ENCODE measurements at regions not wholly inside any gene's neighbourhood (a gene's known extent, or its start where the extent isn't known, plus 50 kb on each side); places are given as distances from the start of the nearest gene placed in this dataset.
A peak's percentile ranks its signal among the peaks of the same experiment; 100 is the strongest.

DNA sequence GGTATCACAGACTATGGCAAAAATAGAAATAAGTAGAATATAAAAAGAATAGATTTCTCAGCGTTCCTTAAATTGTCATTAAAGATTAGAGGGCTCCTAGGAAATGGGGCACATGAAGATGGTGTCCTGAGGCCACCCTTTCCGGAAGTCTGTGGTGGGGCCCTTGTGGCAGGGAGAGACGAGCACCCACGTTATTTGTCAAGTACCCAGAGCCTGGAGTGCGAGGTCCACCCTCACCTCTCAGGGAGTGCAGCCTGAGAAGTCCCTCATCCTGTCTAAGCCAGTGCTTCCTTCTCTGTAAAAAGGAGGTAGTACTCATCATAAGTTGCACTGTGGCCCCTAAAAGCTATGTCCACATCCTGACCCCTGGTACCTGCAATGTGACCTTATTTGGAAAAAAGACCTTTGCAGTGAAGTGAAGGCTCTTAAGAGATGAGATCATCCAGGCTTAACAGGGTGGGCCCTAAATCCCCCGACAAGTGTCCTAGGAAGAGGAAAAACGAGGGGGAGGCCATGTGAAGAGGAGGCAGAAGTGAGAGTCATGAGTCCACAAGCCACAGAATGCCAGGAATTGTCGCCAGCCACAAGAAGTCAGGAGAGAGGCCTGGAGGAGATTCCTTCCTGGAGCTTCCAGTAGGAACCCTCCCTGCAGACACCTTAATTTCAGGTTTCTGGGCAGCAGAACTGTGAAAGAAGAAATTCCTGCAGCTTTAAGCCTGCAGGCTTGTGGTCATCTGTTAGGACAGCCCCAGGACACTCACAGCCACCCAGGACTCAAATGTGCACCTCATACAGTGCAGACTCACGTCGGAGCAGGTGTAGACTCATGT, 76.8 kb upstream of the CCND1 start:
- Histone ChIP-seq H3K27ac (ENCODE audit: insufficient read depth, low read length) (no peak overlapping the region), H2BK20ac (ENCODE audit: low read depth, low read length) (no peak overlapping the region), H2AK5ac (ENCODE audit: low read depth, low read length) (no peak overlapping the region), H3K4ac (ENCODE audit: low read depth, low read length) (no peak overlapping the region), H2BK120ac (ENCODE audit: low read depth, low read length) (no peak overlapping the region), H3K56ac (ENCODE audit: extremely low read depth, insufficient read depth, low read length) (no peak overlapping the region), H4K5ac (ENCODE audit: low read depth, low read length) (no peak overlapping the region), H3K9me3 (ENCODE audit: control insufficient read depth, insufficient read depth, low read length) (peaks cover 2% of the 10 kb centered on the region; the same call in 1 of the 2 replicates), H3K4me2 (ENCODE audit: low read depth, low read length) (no peak overlapping the region), H2BK5ac (ENCODE audit: low read depth, low read length, poor library complexity, severe bottlenecking) (no peak overlapping the region), H2AFZ (replicated peaks; ENCODE audit: low read length, poor library complexity) (no peak overlapping the region), H4K91ac (ENCODE audit: insufficient read depth, low read depth, low read length) (no peak overlapping the region), H3K36me3 (ENCODE audit: control insufficient read depth, insufficient read depth, low read length) (no peaks in the 10 kb centered on the region), H3K4me1 (ENCODE audit: control insufficient read depth, insufficient read depth, low read length) (peaks cover 10% of the 10 kb centered on the region), H4K8ac (ENCODE audit: low read depth in 2 of 2, low read length in 2 of 2) (peak overlapping the region in 1 of 2 experiments; percentile 13; a peak in 1 of 4 replicates), H3K18ac (ENCODE audit: low read depth, low read length) (no peak overlapping the region; the same call in 1 of the 2 replicates), H3K27me3 (ENCODE audit: control insufficient read depth, insufficient read depth, low read length) (no peaks in the 10 kb centered on the region), H3K14ac (replicated peaks; ENCODE audit: low read depth, low read length) (no peak overlapping the region), H3K9me1 (ENCODE audit: insufficient read depth, low read length) (peaks cover 14% of the 10 kb centered on the region), H3K4me3 (ENCODE audit: insufficient read depth, low read depth, low read length) (no peak overlapping the region), H3K23ac (ENCODE audit: low read depth, low read length) (peak overlapping the region; percentile 8; the same call in 1 of the 2 replicates), H3K9ac (ENCODE audit: low read depth, low read length) (no peak overlapping the region), H4K20me1 (ENCODE audit: insufficient read depth, low read length) (no peaks in the 10 kb centered on the region), H2AK9ac (replicated peaks; ENCODE audit: low read depth, low read length, poor library complexity) (no peak overlapping the region), H2BK15ac (ENCODE audit: low read depth, low read length) (no peak overlapping the region), H3K79me1 (ENCODE audit: low read depth in 1 of 2, low read length in 2 of 2) (no peaks in the 10 kb centered on the region)
- dilution Hi-C loops (cut with HindIII; ENCODE audit: low sequenced_read_pairs, unreplicated experiment) (no loop called here), in situ Hi-C loops (cut with MboI; ENCODE audit: low sequenced_read_pairs) (no loop called here), intact Hi-C loops (cut with micrococcal nuclease) (no loop called here)
- TF ChIP-seq, protein P1, sequence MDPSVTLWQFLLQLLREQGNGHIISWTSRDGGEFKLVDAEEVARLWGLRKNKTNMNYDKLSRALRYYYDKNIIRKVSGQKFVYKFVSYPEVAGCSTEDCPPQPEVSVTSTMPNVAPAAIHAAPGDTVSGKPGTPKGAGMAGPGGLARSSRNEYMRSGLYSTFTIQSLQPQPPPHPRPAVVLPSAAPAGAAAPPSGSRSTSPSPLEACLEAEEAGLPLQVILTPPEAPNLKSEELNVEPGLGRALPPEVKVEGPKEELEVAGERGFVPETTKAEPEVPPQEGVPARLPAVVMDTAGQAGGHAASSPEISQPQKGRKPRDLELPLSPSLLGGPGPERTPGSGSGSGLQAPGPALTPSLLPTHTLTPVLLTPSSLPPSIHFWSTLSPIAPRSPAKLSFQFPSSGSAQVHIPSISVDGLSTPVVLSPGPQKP (IDR thresholded peaks at IDR 0.05; ENCODE audit: borderline replicate concordance, low read depth, low read length) = no peak
- TF ChIP-seq CHD1 (IDR thresholded peaks at IDR 0.05; ENCODE audit: low read depth, low read length) = no peak
- no peak for TF ChIP-seq RFX5 (IDR thresholded peaks at IDR 0.05; ENCODE audit: low read depth, low read length)
- TF ChIP-seq MXI1 (IDR thresholded peaks at IDR 0.05; ENCODE audit: borderline replicate concordance, low read depth, low read length) = no peak
- no peak for TF ChIP-seq CEBPB (IDR thresholded peaks at IDR 0.05; ENCODE audit: low read depth, low read length)
- TF ChIP-seq BHLHE40 (IDR thresholded peaks at IDR 0.05; ENCODE audit: low read depth, low read length) = no peak
- no peak for TF ChIP-seq RAD21 (IDR thresholded peaks at IDR 0.05; ENCODE audit: low read length)
- TF ChIP-seq RCOR1 (IDR thresholded peaks at IDR 0.05; ENCODE audit: insufficient replicate concordance, low read length) = no peak
- TF ChIP-seq, protein P2, sequence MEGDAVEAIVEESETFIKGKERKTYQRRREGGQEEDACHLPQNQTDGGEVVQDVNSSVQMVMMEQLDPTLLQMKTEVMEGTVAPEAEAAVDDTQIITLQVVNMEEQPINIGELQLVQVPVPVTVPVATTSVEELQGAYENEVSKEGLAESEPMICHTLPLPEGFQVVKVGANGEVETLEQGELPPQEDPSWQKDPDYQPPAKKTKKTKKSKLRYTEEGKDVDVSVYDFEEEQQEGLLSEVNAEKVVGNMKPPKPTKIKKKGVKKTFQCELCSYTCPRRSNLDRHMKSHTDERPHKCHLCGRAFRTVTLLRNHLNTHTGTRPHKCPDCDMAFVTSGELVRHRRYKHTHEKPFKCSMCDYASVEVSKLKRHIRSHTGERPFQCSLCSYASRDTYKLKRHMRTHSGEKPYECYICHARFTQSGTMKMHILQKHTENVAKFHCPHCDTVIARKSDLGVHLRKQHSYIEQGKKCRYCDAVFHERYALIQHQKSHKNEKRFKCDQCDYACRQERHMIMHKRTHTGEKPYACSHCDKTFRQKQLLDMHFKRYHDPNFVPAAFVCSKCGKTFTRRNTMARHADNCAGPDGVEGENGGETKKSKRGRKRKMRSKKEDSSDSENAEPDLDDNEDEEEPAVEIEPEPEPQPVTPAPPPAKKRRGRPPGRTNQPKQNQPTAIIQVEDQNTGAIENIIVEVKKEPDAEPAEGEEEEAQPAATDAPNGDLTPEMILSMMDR (conservative IDR thresholded peaks at IDR 0.05; ENCODE audit: low read depth, low read length) = no peak
- 0 out of 2 replicates have a peak, but pooled peaks have one; percentile 29 for ATAC-seq (ENCODE audit: low read depth)
- no CpG with 5 or more reads among the region's 10 CpGs for WGBS, 2 experiments (ENCODE audit: extremely low coverage in 2 of 2, insufficient read length in 1 of 2)
- DNase-seq = peak; percentile 30
- no TSS peak for BruUV-seq (replicated peaks)
- CTCF ChIA-PET = interaction anchor here (0.6 kb wide), 1 partner anchor 14 kb away, joined by 3 read pairs; no protein-coding TSS in a partner anchor
- POLR2A ChIA-PET (ENCODE audit: unreplicated experiment) = no interaction called here

Data from IMR-90 (cell line).